HUES48 (cell line): ENCODE measurements at regions not wholly inside any gene's neighbourhood (a gene's known extent, or its start where the extent isn't known, plus 50 kb on each side); places are given as distances from the start of the nearest gene placed in this dataset.
"Not testable (repeated sequence)": the region's sequence is repeated elsewhere in the genome, so short reads cannot be mapped to it uniquely, and the experiment has no call there.

Experiments
- H3K27ac ChIP-seq: one replicate; pipeline ENCODE4 v1.7.0; 2013; ENCODE audit warnings: low read depth, low read length, inconsistent platforms
- H3K27me3 ChIP-seq: 2 replicates; pipeline ENCODE4 v1.6.1; 2013; ENCODE audit warnings: mild to moderate bottlenecking, low read length; ENCODE audit not compliant: control insufficient read depth, insufficient read depth
- H3K36me3 ChIP-seq: 2 replicates; pipeline ENCODE4 v1.6.1; 2013; ENCODE audit warnings: low read length; ENCODE audit not compliant: control insufficient read depth, insufficient read depth
- H3K4me1 ChIP-seq: 2 replicates; pipeline ENCODE4 v1.6.1; 2013; ENCODE audit warnings: mild to moderate bottlenecking, low read length; ENCODE audit not compliant: control insufficient read depth, insufficient read depth
- H3K4me3 ChIP-seq: 2 replicates; pipeline ENCODE4 v1.5.1; 2013; ENCODE audit warnings: mild to moderate bottlenecking, low read depth, low read length
- H3K9ac ChIP-seq: 2 replicates; pipeline ENCODE4 v1.6.1; 2013; ENCODE audit warnings: mild to moderate bottlenecking, low read depth, low read length, moderate library complexity
- H3K9me3 ChIP-seq: 2 replicates; pipeline ENCODE4 v1.6.1; 2013; ENCODE audit warnings: low read length; ENCODE audit not compliant: control insufficient read depth, insufficient read depth

DNA sequence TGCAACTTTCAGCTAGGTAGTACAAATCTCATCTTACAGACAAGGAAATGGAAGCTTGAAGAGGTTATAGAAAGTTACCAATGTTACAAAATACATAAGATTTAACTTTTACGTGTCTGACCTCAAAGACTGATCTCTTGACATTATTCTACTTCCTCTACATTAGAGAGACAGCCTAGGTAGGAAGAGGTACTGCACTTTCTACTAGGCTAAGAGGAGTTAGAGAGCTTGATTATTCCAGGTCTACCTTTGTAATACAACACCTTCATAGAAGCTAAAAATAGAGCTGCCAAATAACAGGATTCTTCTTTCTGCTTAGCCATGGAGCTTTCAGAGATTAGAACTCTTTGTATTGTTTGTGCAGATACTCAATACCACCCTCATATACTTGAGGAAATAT is 147.6 kb upstream of the NPY2R start:
- no peak overlapping the region for H3K9ac ChIP-seq
- no peaks in the 10 kb centered on the region for H3K9me3 ChIP-seq
- no peaks in the 10 kb centered on the region for H3K36me3 ChIP-seq
- no peak overlapping the region for H3K27ac ChIP-seq
- no peak overlapping the region for H3K4me3 ChIP-seq
- H3K27me3 ChIP-seq: no peaks in the 10 kb centered on the region
- H3K4me1 ChIP-seq: peaks cover 21% of the 10 kb centered on the region

- Histone ChIP-seq H3K9me3 (no peaks in the 10 kb centered on the region), H3K27me3 (no peaks in the 10 kb centered on the region), H3K4me1 (peaks cover 21% of the 10 kb centered on the region), H3K9ac (no peak overlapping the region), H3K36me3 (no peaks in the 10 kb centered on the region), H3K4me3 (no peak overlapping the region), H3K27ac (no peak overlapping the region)
Observed at GRCh38 chr4:155062948-155063347, 145.5 kb upstream of the NPY2R start.

DNA sequence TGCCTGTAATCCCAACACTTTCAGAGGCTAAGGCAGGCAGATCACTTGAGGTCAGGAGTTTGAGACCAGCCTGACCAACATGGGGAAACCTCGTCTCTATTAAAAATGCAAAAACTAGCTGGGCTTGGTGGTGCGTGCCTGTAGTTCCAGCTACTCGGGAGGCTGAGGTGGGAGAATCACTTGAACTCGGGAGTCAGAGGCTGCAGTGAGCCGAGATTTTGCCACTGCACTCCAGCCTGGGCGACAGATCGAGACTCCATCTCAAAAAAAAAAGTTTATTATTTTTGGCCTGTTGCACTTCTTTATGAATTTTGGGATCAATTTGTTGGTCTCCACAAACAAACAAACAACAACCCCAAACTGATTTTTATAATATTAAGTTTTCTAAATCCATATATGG is 143.5 kb upstream of the NPY2R start:
- not testable (repeated sequence) for H3K9me3 ChIP-seq, H3K36me3 ChIP-seq, H3K27ac ChIP-seq, H3K9ac ChIP-seq, H3K27me3 ChIP-seq, H3K4me3 ChIP-seq
- peaks cover 14% of the 10 kb centered on the region for H3K4me1 ChIP-seq

- Histone ChIP-seq H3K9ac (no peak overlapping the region), H3K36me3 (no peaks in the 10 kb centered on the region), H3K27me3 (no peaks in the 10 kb centered on the region), H3K27ac (no peak overlapping the region), H3K9me3 (no peaks in the 10 kb centered on the region), H3K4me1 (no peaks in the 10 kb centered on the region), H3K4me3 (no peak overlapping the region)
Observed at GRCh38 chr4:155066871-155067270, 141.6 kb upstream of the NPY2R start.

DNA sequence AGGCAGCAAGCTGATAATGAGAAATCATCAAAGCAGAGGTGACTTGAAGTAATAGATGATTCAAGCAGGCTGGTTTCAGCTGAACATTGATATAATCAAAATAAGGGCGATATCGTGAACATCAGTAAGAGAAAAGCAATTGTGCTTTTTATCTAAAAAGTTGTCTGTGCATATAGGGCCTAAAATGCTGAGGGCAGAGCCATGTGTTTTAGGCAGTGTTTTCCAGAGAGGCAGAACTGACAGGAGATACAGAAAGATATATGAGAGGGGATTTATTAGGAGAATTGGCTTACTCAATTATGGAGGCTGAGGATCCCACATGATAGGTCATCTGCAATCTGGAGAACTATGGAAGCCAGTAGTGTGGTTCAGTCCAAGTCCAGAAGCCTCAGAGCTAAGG is 136.5 kb upstream of the NPY2R start:
- H3K9me3 ChIP-seq: no peaks in the 10 kb centered on the region
- H3K36me3 ChIP-seq: no peaks in the 10 kb centered on the region
- no peak overlapping the region for H3K27ac ChIP-seq
- no peaks in the 10 kb centered on the region for H3K27me3 ChIP-seq
- H3K4me3 ChIP-seq: no peak overlapping the region
- H3K9ac ChIP-seq: no peak overlapping the region
- no peaks in the 10 kb centered on the region for H3K4me1 ChIP-seq

DNA sequence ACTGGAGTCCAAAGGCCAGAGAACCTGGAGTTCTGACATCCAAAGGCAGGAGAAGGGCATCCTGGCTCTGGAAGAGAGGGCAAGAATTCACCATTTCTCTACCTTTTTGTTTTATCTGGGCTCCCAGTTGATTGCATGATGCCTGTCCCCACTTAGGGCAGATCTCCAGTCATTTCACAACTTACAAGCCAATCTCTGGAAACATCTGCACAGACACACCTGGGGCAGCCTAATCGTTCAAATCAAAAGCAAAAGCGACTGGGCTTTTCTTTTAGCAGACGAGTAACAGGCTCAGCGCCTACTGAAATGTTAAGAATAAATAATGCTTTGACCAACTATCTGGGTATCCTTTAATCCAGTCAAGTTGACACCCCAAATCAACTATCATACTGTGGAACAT is 136.0 kb upstream of the NPY2R start:
- Histone ChIP-seq H3K27me3 (no peaks in the 10 kb centered on the region), H3K4me1 (no peaks in the 10 kb centered on the region), H3K9me3 (no peaks in the 10 kb centered on the region), H3K4me3 (no peak overlapping the region), H3K9ac (no peak overlapping the region), H3K27ac (no peak overlapping the region), H3K36me3 (no peaks in the 10 kb centered on the region)

DNA sequence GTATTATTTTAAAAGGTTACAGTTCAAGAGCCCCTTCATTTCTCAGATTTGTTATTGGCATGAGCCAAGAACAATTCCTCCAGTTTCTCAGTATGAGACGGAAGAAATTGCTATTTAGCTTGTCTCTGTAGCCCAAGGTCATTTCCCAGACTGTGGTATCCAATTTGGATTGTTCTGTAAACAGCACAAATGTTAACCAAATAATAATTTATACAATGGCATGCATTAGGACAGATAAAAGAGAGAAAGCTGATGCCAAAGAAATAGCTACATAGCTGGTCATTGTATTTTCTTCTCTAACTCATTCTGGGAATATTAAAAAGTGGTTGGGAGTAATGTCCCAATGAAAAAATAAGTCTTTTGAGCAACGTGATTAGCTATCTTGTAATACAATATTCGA is 134.6 kb upstream of the NPY2R start:
- H3K27ac ChIP-seq: no peak overlapping the region
- H3K36me3 ChIP-seq: no peaks in the 10 kb centered on the region
- H3K9me3 ChIP-seq: no peaks in the 10 kb centered on the region
- H3K4me1 ChIP-seq: peaks cover 5% of the 10 kb centered on the region; the same call in 1 of the 2 replicates
- H3K9ac ChIP-seq: no peak overlapping the region
- H3K4me3 ChIP-seq: no peak overlapping the region
- no peaks in the 10 kb centered on the region for H3K27me3 ChIP-seq

- peaks cover 5% of the 10 kb centered on the region; the same call in 1 of the 2 replicates for H3K4me1 ChIP-seq
- H3K36me3 ChIP-seq: no peaks in the 10 kb centered on the region
- H3K9me3 ChIP-seq: no peaks in the 10 kb centered on the region
- no peak overlapping the region for H3K4me3 ChIP-seq
- H3K27me3 ChIP-seq: no peaks in the 10 kb centered on the region
- no peak overlapping the region for H3K27ac ChIP-seq
- H3K9ac ChIP-seq: no peak overlapping the region
Observed at GRCh38 chr4:155076256-155076785, 132.1 kb upstream of the NPY2R start.

DNA sequence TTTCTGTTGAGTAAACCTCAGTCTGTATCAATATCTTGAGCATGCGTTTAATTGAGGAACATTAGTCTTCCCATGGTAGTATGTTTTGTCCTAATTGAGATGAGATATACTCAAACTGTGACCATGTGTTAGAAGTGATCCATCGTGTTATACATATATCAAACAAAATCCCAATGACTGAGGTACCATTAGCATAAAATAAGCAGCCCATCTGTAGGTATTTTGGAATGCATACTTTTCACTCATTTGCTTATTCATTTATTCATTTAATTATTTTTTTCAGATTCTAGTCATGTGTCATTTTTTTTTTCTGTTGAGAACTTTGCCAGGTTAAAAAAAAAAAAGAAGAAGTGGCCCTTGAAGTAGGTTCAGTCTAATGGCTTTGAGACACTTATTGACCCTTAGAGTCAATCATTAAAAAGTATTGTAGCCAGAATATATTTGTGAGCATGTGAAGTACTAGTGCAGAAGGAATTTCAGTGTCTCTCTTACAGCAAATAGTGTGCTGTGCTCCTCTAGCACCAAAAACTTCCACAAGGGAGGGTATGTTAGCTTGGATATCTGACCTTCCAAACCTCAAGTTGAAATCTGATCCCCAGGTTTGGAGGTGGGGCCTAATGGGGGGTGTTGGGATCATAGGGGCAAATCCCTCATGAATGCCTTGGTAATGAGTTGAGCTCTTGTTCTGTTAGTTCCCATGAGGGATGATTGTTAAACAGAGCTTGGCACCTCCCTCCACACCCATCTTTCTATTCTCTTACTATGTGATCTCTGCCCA is 130.8 kb upstream of the NPY2R start:
- H3K9me3 ChIP-seq: no peaks in the 10 kb centered on the region
- H3K4me1 ChIP-seq: peaks cover 5% of the 10 kb centered on the region; the same call in 1 of the 2 replicates
- no peaks in the 10 kb centered on the region for H3K27me3 ChIP-seq
- H3K9ac ChIP-seq: no peak overlapping the region
- no peak overlapping the region for H3K27ac ChIP-seq
- no peak overlapping the region for H3K4me3 ChIP-seq
- no peaks in the 10 kb centered on the region for H3K36me3 ChIP-seq

DNA sequence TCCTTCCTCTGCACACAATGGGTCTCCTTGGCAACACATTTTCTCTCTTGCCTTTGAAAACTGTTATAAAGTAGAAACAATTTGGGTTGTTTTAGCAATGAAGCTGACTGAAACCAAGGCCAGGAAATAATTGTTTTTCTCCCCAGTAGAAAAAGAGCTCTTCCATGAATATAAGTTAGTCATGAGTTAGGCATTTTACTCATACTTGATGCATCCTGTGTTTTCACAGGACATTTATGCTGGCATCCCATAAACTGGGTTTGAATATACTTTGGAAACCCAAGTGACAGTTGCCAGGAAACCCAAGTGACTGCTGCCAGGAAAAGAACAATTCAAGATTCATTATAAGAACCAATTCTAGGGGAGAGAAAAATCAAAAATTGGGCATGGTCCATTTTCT is 128.6 kb upstream of the NPY2R start:
- no peaks in the 10 kb centered on the region for H3K36me3 ChIP-seq
- no peak overlapping the region for H3K4me3 ChIP-seq
- H3K9ac ChIP-seq: no peak overlapping the region
- H3K4me1 ChIP-seq: peaks cover 5% of the 10 kb centered on the region; the same call in 1 of the 2 replicates
- H3K27me3 ChIP-seq: no peaks in the 10 kb centered on the region
- no peaks in the 10 kb centered on the region for H3K9me3 ChIP-seq
- no peak overlapping the region for H3K27ac ChIP-seq

DNA sequence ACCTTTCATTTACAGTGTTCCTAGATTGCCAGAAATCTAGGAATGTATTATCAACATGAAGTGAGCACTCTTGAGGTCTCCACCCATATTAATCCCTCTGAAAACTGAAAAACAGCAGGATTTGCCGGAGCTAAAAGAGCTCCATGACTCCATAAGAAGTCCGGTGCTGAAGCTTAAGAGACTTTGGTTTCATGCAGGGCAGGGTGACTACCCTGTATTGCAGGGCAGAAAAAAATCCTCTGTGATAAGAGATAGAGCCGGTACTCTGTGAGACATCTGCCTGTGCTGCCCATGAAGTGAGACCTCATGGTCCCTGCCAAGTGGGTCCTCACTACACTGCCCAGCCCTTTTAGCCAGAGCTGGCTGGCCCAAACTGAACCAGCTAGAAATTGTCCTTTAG is 127.2 kb upstream of the NPY2R start:
- Histone ChIP-seq H3K4me3 (no peak overlapping the region), H3K36me3 (no peaks in the 10 kb centered on the region), H3K9me3 (no peaks in the 10 kb centered on the region), H3K27ac (no peak overlapping the region), H3K27me3 (no peaks in the 10 kb centered on the region), H3K9ac (no peak overlapping the region), H3K4me1 (peaks cover 5% of the 10 kb centered on the region; the same call in 1 of the 2 replicates)
